GM21737 (cell line): ENCODE measurements at regions not wholly inside any gene's neighbourhood (a gene's known extent, or its start where the extent isn't known, plus 50 kb on each side); places are given as distances from the start of the nearest gene placed in this dataset.

Source experiments
- ATAC-seq: cut with Tn5 transposase; IDR thresholded peaks from one replicate; pipeline ENCODE4 v1.9.1; 2021; ENCODE audit warnings: mild to moderate bottlenecking, moderate library complexity; ENCODE audit not compliant: unreplicated experiment

GRCh38 chr11:36724742-36725385 lies 126.8 kb upstream of the RAG2 start:
- peak; percentile 89 for ATAC-seq

- no peak for ATAC-seq
Measured at GRCh38 chr11:36722421-36722820, 124.4 kb upstream of the RAG2 start.

GRCh38 chr11:36719358-36720107 lies 121.5 kb upstream of the RAG2 start:
- ATAC-seq, result no peak

- no peak for ATAC-seq
Measured at GRCh38 chr11:36718451-36718850, 120.4 kb upstream of the RAG2 start.

GRCh38 chr11:36713715-36714114 lies 115.7 kb upstream of the RAG2 start:
- no peak for ATAC-seq

- ATAC-seq, result no peak
Measured at GRCh38 chr11:36711104-36711825, 113.2 kb upstream of the RAG2 start.
